GM12891 (cell line): ENCODE measurements at regions not wholly inside any gene's neighbourhood (a gene's known extent, or its start where the extent isn't known, plus 50 kb on each side); places are given as distances from the start of the nearest gene placed in this dataset.

Experiments used
- DNase-seq: peaks from one replicate; pipeline ENCODE4 v3.0.0; 2011; ENCODE audit warnings: low spot score; ENCODE audit not compliant: insufficient read length
- FAIRE-seq: peaks from 2 replicates; lab custom pipeline; 2011; peaks lifted over from hg19 to GRCh38; lab: Jason Lieb, UNC
- PAX5 ChIP-seq: IDR thresholded peaks from 2 replicates; pipeline ENCODE4 v1.6.1; 2011; ENCODE audit warnings: low read length, moderate library complexity, mild to moderate bottlenecking; ENCODE audit not compliant: insufficient read depth, severe bottlenecking
- POLR2A ChIP-seq: IDR thresholded peaks from 2 replicates; pipeline ENCODE4 v1.6.1; 2011; ENCODE audit warnings: low read depth, low read length, control low read depth
- POLR2AphosphoS5 ChIP-seq: IDR thresholded peaks from 2 replicates; pipeline ENCODE4 v1.6.1; 2011; ENCODE audit warnings: low read depth, low read length, control low read depth
- POU2F2 ChIP-seq: IDR thresholded peaks from 2 replicates; pipeline ENCODE4 v1.6.1; 2011; ENCODE audit warnings: low read depth, mild to moderate bottlenecking, control low read depth, low read length, moderate library complexity
- SPI1 ChIP-seq: IDR thresholded peaks from 2 replicates; pipeline ENCODE4 v1.6.1; 2011; ENCODE audit warnings: low read depth, low read length, control low read depth
- TAF1 ChIP-seq: IDR thresholded peaks from 2 replicates; pipeline ENCODE4 v1.6.1; 2011; ENCODE audit warnings: low read depth, low read length, control low read depth

DNA sequence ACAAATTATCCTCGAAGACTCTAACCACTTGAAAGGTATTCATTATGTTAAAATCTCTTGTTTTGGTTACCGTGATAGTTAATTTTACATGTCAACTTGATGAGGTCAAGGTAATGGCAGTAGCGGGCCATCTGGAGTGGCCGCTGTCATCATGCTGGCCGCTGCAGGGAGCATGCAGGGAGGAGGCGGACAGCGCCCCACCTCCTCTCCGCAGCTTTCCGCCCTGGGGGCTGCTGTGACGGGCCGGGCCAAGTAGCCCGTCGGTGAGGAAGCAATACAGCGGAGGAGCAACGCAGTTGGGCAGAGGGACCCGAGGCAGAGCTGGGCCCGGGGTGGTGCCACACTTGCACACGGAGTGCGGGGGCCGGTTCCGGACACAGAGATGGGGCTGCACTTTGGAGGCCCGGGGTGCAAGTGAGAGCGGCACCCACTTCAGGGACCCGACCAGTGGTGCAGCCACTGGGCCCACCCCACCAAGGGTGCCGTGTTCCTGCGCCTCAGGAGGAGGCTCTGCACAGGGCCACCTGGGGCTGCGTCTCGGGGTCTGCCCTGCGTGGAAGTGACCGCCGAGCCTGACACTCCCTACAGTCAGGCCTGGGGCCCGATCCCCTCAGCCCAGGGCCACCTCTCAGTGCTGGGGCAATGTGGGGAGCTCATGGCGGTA, 452.4 kb downstream of the LRATD1 start:
- DNase-seq = no peak
- TF ChIP-seq SPI1 (no peak), PAX5 (no peak), POLR2AphosphoS5 (no peak)

GRCh38 chr2:15092181-15092580, 459.7 kb downstream of the LRATD1 start:
- FAIRE-seq = no peak
- no peak for DNase-seq
- TF ChIP-seq POU2F2 (no peak), POLR2A (no peak), SPI1 (no peak), POLR2AphosphoS5 (no peak), TAF1 (no peak), PAX5 (no peak)

More for the DNA sequence above, 452.4 kb downstream of the LRATD1 start:
- no peak for FAIRE-seq

DNA sequence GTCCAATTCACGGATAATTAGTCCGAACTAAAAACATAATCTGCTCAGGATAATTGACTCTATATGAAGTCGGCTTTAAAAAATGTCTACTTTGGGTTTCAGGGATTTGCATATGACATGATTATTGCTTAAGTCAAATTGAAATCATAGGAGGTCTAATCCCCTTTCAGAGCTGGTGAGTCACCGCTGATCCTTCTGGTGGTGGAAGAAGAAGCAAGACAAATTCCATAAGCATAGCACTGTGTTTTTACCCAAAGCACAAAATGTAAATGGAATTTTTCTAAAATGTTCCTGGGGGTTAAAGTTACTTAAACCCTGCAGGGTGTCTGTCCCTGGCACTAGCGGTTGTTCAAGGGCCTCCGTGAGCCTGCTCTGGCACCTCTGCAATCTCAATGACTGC, 460.2 kb downstream of the LRATD1 start:
- no peak for TF ChIP-seq PAX5
- TF ChIP-seq POU2F2 = no peak
- TF ChIP-seq TAF1 = no peak
- TF ChIP-seq POLR2A = no peak
- no peak for TF ChIP-seq SPI1
- TF ChIP-seq POLR2AphosphoS5 = no peak
- DNase-seq (no peak), FAIRE-seq (no peak)

DNA sequence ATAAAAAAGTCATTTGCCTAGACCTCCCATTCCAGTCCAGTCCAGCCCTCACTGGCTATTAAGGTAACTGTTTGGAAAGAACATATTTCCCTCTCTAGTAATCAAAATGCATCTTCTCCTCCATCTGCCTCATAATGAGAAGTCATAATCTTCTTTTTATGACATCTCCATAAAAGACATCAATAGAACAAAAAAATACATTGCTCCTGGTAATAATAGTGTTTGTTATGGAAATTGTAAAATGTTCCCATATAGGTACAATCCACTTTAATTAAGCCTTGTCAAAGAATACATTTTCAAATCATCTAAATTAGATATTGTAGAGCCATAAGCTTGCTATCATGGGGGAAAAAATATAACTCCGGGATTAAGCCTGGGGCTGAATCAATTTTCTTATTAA, 461.6 kb downstream of the LRATD1 start:
- TF ChIP-seq POU2F2 = no peak
- no peak for TF ChIP-seq PAX5
- no peak for TF ChIP-seq POLR2A
- no peak for TF ChIP-seq TAF1
- no peak for TF ChIP-seq SPI1
- no peak for TF ChIP-seq POLR2AphosphoS5
- FAIRE-seq = no peak
- no peak for DNase-seq

DNA sequence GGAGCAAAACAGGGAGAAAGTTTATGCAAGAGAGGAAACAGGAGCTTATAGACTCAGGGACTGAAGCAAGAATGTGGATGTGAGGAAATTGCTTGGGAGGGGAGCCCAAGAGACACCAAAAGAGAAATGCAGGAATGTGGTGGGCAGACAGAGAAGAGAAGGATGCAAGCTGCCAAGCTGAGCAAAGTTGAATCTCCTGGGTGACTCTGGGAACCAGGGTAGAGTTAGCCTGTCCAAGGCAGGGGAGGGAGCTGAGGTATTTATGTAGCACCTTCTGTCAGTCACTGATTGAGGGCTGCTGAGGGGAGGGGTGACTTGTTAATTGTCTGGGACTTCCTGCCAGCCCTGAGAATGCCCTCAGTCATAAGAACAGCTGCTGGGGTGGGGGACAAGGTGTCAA, 464.3 kb downstream of the NBAS start:
- TF ChIP-seq TAF1 (no peak), PAX5 (no peak), SPI1 (no peak), POU2F2 (no peak), POLR2A (no peak), POLR2AphosphoS5 (no peak)
- FAIRE-seq = no peak
- no peak for DNase-seq

- DNase-seq = no peak
- TF ChIP-seq POLR2A (no peak), POLR2AphosphoS5 (no peak), SPI1 (no peak), POU2F2 (no peak), TAF1 (no peak), PAX5 (no peak)
- FAIRE-seq = no peak
Measured at GRCh38 chr2:15107137-15107536, 454.0 kb downstream of the NBAS start.

DNA sequence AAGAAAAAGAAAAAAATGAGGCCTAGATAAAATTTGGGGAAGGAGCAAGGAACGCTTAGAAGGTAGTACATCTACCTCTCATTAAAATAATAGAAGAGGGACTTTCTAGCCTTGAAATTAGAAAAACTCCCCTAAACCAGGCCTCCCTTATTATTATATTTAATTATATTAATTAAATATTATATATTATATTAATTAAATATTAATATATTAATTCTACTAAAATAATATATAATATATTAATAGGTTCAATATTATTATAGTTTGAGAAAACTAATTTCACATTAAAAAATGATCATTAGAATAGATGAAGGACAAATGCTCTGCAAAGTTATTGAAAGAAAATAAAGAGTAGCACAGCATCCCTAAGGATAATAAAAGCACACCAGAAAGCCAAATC, 449.4 kb downstream of the NBAS start:
- FAIRE-seq (no peak), DNase-seq (no peak)
- no peak for TF ChIP-seq SPI1
- no peak for TF ChIP-seq POU2F2
- no peak for TF ChIP-seq TAF1
- no peak for TF ChIP-seq POLR2A
- no peak for TF ChIP-seq POLR2AphosphoS5
- no peak for TF ChIP-seq PAX5

GRCh38 chr2:15112216-15112615, 448.9 kb downstream of the NBAS start:
- TF ChIP-seq POLR2AphosphoS5 = no peak
- no peak for TF ChIP-seq SPI1
- TF ChIP-seq POU2F2 = no peak
- no peak for TF ChIP-seq PAX5
- TF ChIP-seq POLR2A = no peak
- no peak for TF ChIP-seq TAF1
- DNase-seq (no peak), FAIRE-seq (no peak)

DNA sequence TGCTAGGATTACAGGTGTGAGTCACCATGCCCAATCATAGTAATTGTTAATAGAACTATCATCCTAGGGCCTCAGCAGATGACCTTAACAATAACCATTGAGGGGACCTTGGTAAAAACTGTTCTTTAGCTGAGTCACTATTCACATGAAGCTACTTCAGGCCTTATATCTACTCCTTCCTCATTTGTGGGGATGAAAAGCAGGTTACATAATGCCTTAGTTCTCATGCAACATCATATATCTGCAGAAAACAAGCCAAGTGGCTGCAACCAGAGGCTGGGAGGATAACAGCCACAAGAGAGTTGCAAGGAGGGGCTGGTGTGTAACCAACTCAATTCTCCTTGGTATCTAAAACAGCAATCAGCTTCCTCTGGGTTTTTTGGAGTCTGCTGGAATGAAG, 445.4 kb downstream of the NBAS start:
- FAIRE-seq (no peak), DNase-seq (no peak)
- TF ChIP-seq PAX5 = no peak

GRCh38 chr2:15116830-15117229, 444.3 kb downstream of the NBAS start:
- TF ChIP-seq POLR2A = no peak
- no peak for TF ChIP-seq SPI1
- FAIRE-seq = no peak
- DNase-seq = no peak
